ENCODE measurements at regions not wholly inside any gene's neighbourhood (a gene's known extent, or its start where the extent isn't known, plus 50 kb on each side); places are given as distances from the start of the nearest gene placed in this dataset.

DNA sequence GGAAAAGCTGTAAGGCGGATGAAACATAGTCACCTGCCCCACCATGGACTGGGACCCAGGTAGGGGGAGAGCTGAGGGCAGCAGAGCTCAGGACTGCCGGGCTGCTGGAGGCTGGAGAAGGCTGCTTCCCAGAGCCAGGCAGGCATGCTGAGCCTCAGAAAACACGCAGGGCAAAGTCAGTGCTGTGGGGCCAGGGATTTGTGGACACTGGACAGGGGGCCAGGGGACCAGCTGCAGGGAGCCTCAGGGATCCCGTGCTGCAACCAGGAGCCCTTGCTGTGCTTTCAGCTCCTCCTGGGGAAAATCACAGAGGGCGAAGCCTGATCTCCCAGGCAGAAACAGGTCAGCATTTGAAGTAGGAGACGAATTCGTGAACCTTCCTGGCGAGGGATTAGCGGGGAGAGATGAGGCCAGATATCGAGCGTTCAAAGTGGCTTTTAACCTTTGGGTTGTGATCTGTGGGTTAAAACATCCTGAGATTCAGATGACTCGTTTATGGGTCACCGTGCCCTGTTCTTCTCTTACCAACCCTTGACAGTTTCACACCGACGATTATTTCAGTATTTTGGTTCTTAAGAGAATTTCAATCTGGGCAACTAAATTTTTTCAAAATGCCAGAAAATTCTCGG is 85.6 kb upstream of the SHH start:
- no peak overlapping the region for H3K4me3 ChIP-seq (ENCODE audit: control insufficient read depth, low read depth, low read length)
- DNase-seq (ENCODE audit: low read depth), result no peak
- TF ChIP-seq, protein P1, sequence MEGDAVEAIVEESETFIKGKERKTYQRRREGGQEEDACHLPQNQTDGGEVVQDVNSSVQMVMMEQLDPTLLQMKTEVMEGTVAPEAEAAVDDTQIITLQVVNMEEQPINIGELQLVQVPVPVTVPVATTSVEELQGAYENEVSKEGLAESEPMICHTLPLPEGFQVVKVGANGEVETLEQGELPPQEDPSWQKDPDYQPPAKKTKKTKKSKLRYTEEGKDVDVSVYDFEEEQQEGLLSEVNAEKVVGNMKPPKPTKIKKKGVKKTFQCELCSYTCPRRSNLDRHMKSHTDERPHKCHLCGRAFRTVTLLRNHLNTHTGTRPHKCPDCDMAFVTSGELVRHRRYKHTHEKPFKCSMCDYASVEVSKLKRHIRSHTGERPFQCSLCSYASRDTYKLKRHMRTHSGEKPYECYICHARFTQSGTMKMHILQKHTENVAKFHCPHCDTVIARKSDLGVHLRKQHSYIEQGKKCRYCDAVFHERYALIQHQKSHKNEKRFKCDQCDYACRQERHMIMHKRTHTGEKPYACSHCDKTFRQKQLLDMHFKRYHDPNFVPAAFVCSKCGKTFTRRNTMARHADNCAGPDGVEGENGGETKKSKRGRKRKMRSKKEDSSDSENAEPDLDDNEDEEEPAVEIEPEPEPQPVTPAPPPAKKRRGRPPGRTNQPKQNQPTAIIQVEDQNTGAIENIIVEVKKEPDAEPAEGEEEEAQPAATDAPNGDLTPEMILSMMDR (conservative IDR thresholded peaks at IDR 0.05; ENCODE audit: control insufficient read depth, insufficient read depth, low read depth, low read length), result no peak

DNA sequence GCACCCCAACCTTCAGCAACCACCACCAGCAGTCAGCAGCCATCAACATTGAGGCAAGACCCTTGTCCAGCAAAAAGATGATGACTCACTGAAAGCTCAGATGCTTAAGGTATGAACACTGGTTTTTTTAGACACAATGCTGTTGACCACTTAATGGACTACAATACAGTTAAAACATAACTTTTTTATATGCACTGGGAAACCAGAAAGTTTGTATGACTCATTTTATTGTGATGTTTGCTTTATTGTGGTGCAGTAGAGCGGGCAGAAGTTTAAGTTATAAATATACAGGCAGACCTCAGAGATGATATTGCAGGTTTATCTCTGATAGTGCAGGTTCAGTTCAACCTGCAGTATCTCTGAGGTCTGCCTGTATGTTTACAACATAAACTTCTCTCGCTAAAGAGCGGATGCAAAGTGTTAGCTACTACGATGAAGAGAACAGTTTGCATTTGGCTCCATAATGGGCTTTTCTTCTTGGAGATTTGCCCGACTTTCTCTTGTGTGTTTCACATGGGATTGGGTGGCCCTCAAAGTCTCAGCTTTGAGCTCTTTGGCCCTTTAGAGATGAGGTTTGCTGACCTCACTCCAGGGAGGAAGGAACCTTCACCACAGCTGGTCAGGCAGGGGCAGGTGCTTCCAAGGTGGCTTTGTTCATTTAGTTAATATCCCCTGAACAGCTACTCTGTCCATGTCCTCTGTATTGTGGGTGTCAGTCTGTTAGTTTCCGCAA is 84.4 kb upstream of the SHH start:
- TF ChIP-seq, protein P1 (conservative IDR thresholded peaks at IDR 0.05; ENCODE audit: control insufficient read depth, insufficient read depth, low read depth, low read length), result no peak
- no peak overlapping the region for H3K4me3 ChIP-seq (ENCODE audit: control insufficient read depth, low read depth, low read length)
- no peak for DNase-seq (ENCODE audit: low read depth)

DNA sequence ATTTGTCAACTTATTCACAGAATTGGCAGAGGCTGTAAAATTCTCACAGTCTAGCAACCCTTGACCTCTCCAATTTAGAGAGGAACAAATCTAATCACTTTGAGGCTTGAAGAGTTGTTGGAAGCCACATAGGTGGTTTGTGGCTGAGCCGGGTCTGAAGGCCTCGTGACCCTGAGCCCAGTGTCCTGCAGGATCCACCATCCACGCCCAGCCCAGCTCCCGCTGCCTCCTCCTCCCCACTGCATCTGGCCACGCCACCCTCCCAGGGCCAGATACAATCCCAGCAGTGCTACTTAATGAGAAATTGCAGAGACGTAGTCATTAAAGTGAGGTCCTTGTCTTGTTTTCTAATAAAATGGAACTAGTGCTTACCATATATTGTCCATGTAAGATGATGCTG is 81.4 kb upstream of the SHH start:
- no peak for DNase-seq (ENCODE audit: low read depth)
- no peak overlapping the region for H3K4me3 ChIP-seq (ENCODE audit: control insufficient read depth, low read depth, low read length)
- TF ChIP-seq, protein P1 (conservative IDR thresholded peaks at IDR 0.05; ENCODE audit: control insufficient read depth, insufficient read depth, low read depth, low read length), result no peak

DNA sequence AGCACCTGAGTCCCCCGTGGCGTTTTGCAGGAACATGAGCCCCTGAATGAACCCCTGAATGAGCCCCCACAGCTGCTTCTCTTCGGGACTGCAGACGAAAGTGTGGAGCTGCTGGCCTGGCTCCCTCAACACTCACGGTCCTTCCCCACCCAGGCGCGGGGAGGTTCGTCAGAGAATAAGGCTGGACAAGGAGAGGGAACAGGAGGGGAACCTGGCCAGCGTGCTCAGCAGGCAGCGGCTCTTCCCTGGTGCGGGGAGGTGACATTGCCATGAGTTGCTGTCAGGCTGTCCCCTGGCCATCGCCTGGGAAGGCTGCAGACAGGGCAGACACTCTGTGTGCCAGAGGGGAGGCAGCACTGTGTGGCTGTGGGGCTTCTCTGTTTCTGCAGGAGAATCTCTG is 80.9 kb upstream of the SHH start:
- TF ChIP-seq, protein P1 (conservative IDR thresholded peaks at IDR 0.05; ENCODE audit: control insufficient read depth, insufficient read depth, low read depth, low read length), result no peak
- no peak overlapping the region for H3K4me3 ChIP-seq (ENCODE audit: control insufficient read depth, low read depth, low read length)
- DNase-seq (ENCODE audit: low read depth), result no peak

DNA sequence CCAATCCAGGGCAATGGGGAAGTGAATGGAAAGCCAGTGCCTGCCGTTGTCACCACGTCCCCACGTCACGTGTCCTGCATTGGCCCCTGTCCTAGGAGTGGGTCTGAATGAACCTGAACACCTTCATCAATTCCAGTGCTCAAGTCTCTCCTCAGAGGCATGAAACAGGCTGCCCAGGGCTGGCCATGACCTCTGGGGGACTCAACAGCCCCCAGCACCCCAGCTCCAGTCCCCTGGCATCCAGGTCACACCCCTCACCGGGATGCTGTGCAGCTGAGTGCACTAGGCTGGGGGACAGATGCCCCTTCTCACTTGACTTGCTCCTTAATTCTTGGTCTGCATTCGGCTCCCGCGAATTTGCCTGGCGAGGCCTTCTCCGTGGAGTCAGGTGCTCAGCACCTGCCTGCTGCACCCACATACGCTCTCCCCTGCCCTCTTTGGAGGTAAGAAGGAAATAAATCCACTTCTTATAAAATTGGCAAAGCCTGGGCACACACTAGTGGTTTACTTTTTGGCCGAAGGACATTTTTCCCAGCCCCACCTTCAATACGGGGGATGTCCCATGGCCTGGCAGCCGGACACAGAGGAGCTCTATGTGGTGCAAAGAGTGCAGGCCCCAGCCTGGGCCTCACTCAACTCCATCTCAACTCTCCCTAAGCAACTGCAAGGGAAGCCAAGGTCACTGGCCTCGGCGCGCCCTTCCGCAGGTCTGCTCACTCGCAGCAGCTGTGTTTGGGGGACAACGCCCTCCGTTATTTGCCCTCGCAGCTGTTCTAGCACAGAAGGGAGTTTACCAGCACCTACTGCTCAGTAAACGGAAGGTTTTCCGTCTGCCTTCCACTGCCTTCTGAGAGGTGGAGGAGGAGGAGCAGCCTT is 77.6 kb upstream of the SHH start:
- DNase-seq (ENCODE audit: low read depth), result no peak
- H3K4me3 ChIP-seq (ENCODE audit: control insufficient read depth, low read depth, low read length), result no peak overlapping the region
- TF ChIP-seq, protein P1 (conservative IDR thresholded peaks at IDR 0.05; ENCODE audit: control insufficient read depth, insufficient read depth, low read depth, low read length), result no peak

DNA sequence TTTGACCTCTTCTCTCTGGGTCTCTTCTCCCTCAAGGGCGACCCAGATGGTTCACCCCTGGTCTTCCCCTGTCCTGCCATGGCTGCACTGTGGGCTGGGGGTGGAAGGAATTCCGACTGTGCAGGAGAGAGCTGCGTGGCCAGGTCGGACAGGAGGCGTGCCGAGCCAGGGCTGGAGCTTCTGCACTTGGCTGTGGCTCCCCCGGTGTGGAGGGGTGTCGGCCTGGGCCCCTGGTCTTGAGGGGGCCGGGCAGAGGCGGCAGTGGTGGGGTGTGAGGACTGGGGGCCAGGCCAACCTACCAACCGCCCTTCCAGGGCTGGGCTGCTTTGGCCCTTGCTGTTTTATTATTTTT is 74.9 kb upstream of the SHH start:
- no peak overlapping the region for H3K4me3 ChIP-seq (ENCODE audit: control insufficient read depth, low read depth, low read length)
- TF ChIP-seq, protein P1 (conservative IDR thresholded peaks at IDR 0.05; ENCODE audit: control insufficient read depth, insufficient read depth, low read depth, low read length), result no peak
- DNase-seq (ENCODE audit: low read depth), result no peak
